GM18508 (cell line): ENCODE measurements at regions not wholly inside any gene's neighbourhood (a gene's known extent, or its start where the extent isn't known, plus 50 kb on each side); places are given as distances from the start of the nearest gene placed in this dataset.

ENCODE experiments used
- ATAC-seq: cut with Tn5 transposase; IDR thresholded peaks from one replicate; pipeline ENCODE4 v1.9.1; 2021; ENCODE audit warnings: moderate number of reproducible peaks; ENCODE audit not compliant: insufficient read depth, unreplicated experiment

DNA sequence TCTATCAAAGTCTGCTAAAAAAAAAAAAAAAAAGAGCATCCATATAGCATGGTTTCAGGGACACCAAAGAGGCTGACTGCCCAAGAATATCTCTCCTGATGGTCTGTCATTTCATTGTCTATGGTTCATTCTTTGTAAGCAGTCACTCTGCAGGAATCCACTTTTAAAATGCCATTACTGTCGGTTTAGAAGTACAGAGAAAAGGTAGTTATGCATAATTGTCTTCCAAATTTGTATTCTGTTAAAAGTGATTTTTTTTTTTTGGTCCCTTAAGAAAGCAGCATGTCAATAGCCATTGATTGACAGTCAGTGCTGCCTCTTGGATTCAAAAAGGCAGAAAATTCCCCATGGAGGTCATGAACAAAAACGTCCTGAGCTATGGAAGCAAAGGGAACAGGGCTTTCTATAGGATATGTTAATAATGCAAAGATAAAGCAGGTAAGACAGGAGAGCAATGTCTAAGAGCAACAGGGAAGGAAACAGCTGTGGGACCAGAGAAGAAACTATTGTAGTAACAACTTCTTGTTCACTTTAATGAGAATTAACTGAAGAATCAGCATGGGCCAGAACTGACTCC, 245.8 kb downstream of the TMX3 start:
- ATAC-seq, result no peak

DNA sequence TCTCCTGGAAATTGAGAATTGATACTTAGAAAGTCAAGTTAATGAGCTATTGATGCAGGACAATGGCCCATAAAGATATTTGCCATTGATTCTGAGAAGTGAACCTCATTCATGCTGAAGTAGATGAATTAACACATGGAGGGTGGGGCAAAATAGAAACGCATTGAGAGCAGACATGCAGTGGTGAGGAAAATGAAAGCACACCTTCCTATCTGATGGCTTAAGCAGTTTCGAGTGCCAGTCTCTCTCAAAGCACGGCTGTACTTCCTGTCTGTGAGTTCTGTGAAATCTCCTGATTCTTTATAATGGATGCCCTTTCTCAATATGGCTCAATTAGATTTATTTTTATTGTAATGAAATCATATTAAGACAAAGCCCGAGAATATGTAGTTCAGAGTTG, 247.0 kb downstream of the TMX3 start:
- ATAC-seq, result no peak

DNA sequence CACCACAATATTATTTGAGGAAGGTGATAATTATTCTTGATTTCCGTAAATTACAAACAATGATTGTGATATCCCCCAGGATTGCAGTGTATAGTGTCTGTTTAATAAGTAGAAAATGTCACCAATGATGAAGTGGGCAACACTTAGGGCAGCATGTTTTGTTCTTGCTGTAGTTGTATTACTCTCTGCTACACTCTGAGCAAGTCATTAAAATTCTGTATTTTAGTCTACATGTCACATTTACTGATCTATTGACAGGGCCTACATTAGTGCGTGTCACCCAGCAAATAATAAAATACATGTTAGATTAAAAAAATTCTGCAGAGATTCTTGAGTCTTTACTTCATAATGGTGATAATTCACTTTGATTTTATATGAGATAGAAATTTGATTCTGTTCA, 247.6 kb downstream of the TMX3 start:
- no peak for ATAC-seq

DNA sequence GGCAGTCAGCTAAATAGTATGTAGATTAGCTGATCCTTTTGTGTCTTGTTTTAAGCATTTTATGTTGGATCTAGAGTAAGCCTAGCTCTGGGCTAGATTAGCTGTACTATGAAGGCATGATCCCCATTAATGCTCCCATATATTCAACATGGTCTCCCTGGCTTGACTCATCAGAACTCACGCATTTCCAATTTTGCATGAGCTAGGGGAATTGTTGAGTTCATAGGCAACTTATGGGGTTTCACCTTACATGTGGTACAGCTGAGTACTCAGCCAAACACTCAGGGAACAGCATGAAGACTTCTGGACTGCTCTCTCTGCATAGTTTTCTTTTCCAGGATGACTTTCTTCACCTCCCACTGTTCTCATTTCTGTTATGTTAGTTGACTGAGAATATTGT, 248.2 kb downstream of the TMX3 start:
- no peak for ATAC-seq

DNA sequence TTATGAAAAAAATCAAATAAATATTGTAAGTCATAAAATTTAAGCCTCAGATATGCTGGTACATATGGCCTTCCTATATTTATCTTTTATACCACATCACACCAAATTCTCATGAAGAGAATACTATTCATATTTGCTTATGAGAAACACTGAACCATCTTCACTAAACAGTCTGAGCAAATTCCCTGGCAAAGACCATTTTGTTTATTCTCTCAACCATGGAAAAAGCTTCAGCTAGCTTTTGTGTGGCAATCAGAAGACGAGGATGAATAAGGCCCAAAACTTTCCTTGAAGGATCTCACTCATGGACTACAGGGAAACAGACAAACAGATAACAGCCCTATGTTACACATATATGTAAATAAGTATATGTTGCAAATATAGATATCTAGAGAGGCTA, 252.1 kb downstream of the TMX3 start:
- ATAC-seq, result no peak

DNA sequence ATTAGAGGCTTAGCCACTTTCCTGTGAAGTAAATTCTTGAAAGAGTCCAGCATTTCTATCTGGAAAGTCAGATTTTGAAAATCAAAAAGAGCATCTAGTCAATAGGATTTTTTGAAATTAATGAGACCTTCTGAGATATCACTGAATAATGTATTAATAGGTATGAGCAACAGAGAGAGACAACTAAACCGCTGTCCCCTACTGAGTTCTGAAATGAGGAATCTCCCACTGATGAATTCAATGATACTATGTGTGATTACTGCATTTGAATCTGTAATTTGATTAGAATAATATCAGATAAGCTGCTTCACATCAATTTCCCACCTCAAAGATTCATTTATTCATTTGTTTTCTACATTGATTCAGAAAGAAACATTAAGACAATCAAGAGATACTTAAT, 252.8 kb downstream of the TMX3 start:
- ATAC-seq, result no peak

DNA sequence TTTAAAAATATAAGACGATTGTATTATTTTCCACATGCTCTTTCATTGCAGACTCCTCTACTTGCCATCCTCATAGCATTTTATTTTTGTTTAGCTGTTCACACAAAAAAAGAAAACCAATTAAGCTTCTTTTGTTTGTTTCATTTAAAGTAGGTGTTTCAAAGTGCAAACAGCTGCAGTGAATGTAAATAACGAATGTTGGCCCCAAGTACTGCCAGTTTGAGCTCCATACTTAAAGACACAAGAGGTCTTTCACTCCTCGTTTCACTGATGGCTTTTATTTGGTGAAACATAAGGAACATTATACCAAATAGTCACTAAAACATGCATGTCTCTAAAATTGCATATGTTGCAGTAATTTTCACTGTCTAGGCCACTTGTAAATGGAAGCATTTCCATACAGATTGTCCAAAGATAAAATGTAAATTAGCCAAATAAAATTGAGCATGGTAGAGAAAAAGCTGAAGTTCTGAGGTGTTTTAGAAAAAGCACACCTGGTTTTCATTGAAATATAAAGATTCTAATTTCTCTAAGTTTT, 253.4 kb downstream of the TMX3 start:
- ATAC-seq, result no peak

DNA sequence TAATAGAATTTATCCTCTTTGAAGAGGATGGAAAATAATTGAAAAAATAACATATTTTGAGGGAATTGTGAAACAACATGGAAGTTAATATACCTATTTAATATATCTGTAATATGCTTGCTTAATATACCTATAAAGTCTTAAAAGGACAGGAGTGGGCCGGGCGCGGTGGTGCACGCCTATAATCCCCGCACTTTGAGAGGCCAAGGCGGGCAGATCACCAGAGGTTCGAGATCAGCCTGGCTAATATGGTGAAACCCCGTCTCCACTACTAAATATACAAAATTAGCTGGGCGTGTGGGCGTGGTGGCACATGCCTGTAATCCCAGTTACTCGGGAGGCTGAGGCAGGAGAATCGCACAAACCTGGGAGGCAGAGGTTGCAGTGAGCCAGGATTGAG, 254.9 kb downstream of the TMX3 start:
- ATAC-seq, result no peak

DNA sequence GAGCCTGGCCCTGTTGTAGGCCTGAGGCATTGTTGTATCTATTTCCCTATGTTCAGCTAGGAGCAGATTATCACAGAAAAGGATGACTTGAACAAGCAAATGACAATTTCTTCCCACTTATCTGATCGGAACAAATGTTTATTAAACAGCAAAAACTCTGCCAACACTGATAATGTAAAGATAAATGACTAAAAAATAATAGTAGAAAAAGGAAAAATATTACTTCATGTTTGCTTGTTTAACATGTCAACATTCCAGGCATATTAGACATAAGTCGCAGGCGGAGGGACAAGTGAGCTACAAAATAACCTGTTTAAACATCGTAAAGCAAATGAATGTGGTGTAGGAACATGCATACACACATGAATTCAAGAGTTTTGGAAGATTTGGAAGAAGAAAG, 257.9 kb downstream of the TMX3 start:
- ATAC-seq, result no peak

DNA sequence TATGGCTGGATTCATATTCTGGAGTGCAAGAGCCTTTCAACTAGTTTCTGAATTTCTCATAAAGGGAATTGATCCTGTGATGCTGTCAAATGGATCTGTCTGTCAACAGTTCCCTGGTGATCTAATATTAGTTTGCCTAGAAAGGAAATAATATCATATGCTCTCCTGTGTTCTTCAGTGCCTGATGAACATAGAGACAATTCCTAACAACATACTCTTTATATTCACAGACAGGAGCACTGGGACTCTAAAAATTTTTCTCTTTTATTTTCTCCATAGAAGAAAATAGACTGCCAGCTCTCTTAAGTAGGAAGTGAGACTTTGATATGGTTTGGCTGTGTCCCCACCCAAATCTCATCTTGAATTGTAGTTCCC, 259.7 kb downstream of the TMX3 start:
- ATAC-seq, result no peak

DNA sequence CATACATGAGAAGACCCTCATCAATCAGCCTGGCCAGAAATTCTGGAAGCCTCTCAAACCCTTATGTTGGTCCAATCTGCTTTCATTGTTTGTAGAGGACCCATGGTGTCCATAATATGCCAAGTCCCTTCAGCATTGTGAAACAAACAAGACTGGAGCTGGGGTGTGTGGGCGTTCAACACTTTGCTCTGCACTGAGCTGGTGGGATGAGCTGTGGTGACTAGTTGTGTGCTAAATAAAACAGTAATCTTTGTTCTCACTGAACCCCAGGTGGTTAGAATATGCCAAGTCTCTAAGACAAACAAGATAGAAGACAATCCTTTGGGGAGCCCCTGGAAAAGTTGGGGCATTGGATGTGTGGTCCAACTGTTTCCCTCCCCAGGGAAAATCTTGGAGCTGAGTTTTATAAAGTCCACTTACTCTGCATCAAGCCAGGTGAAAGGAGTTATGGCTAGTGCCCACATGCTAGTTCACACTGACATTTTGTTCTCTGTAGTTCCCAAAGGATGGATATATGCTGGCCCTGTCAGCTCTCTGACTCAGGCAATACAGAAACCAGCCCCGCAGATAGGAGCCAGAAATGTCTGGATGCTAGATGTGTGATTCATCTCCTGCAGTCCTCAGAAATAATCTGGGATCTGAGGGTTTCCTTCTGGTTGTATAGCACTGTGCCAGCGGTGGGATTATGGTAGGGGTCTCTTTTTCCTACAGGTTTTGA, 260.2 kb downstream of the TMX3 start:
- ATAC-seq, result no peak

DNA sequence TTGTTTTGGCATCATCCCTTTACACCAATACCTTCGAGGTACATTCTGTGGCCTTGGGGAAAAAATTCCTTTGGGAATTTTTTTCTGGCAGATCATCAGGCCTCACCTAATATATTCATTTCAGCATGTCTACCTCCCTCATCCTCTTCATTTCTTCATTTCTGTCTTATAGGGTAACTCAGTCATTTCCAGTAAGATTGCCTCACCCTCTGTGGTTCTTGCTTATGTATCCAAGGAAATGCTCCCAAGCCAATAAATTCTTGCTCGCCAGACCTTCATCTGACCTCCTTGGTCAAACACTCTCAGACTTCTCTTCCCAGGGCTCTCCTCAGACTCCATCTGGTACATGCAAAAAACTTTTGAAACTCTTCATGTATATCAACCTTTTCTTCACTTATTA, 265.6 kb downstream of the TMX3 start:
- no peak for ATAC-seq

DNA sequence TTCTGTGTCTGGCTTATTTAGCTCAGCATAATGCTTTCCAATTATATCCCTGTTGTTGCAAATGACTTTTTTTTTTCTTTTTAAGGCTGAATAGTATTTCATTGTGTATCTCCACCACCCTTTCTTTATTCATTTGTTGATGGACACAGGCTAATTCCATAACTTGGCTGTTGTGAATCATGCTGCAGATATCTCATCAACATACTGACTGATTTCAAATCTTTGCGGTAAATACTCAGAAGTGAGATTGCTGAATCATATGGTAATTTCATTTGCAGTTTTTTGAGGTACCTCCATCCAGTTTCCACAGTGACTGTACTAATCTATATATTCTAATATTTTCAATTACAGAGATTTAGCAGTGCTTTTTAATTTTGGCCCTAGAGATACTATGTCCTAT, 266.2 kb downstream of the TMX3 start:
- no peak for ATAC-seq

DNA sequence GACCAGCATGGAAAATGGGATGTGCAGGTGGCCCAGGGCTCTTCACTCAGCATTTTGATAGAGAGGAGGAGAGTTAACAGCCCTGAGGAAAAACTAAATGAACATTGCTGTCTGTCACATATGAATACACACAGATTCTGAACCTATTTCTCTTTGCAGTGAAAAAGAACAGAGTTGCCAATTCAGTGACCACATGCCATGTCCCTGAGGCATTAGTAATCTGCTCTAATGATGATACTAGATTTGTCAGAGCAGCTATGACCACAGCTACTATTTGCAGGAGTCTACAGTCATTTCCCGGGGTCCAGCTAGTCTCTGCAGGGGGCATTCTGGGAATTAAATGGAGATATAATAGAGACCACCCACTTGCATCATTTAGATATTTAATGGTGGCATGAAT, 267.6 kb downstream of the TMX3 start:
- no peak for ATAC-seq

DNA sequence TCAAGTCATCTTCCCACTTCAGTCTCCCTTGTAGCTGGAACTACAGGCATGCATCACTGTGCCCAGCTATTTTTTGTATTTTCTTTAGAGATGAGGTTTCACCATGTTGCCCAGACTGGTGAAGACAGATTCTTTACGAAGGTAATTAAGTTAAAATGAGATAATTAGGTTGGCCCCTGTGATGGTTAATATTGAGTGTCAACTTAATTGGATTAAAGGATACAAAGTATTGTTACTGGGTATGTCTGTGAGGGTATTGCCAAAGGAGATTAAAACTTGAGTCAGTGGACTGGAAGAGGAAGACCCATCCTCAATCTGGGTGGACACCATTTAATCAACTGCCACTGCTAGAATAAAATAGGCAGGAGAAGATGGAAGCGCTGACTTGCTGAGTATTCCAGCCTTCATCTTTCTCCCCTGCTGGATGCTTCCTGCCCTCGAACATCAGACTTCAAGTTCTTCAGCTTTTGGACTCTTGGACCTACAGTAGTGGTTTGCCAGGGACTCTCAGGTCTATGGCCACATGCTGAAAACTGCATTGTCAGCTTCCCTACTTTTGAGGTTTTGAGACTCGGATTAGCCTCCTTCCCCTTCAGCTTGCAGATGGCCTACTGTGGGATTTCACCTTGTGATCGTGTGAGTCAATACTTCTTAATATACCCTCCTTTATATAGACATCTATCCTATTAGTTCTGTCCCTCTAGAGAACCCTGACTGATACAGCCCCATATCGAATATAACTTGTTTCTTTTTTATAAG, 269.1 kb downstream of the TMX3 start:
- ATAC-seq, result no peak

DNA sequence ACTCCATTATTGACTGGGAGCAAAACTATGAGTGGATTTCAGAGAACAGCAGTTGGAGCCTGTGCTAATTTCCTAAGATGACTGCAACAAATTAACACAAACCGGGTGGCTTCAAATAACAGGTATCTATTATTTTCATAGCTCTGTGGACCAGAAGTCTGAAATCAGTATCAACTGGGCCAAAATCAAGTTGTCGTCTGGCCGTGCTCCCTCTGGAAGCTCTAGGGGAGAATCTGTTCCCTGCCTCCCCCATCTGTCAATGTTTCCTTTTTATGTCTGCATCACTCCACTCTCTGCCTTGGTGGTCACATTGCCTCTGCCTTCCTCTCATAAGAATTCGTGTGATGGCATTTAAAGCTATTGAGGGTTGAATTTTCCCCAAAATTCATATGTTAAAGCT, 269.8 kb downstream of the TMX3 start:
- no peak for ATAC-seq

DNA sequence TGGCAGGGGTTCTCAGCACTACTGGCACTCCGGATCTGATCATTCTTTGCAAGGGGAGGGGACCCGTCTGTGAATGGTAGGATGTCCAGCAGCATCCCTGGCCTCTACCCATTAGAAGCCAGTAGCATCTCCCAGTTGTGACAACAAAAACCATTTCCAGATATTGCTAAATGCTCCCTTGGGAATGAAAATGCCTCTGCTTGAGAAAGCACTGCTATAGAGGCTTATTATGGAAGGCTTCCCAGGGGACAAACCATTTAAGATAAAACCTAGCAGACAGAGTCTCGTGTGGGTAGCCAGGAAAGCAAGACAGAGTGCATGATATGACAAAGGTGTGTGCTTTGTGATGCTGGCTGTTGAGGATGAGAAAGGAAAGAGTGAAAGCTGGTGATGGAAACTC, 273.7 kb downstream of the TMX3 start:
- ATAC-seq, result no peak

DNA sequence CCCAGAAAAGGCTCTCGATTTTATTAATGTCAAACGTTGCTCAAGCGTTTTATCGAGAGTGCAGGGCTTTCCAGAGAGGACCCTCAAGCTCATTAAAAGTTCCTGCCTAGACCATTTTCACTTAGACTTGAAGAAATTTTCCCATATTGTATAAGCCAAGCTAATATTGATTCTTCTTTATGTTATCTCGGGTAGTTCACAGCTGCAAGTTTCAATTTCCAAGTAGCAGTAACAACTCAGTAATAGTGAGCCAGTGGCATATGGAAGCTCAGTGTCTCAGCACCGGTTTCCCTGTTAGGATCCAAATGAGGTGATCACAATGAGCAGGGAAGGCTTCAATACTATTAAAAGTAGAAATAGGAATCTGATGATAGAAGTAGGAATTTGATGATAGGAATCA, 274.5 kb downstream of the TMX3 start:
- ATAC-seq, result no peak

DNA sequence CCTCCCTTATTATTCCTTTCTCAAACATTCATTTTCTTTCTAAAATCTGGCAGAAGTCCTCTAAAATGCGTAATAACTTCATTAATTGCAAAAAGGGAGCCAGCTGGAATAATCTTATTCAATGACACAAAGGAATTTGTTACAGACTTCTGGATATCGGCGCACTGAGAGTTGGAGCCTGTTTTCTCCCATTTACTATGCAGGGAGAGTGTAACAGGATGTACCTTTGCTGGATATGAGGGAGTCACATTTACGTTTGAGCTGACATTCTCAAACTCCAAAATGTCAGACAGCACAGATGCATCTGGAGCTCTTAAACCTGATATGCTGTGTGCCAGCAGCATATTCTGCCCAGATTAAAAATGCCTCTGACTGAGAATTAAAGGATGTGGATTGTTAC, 275.3 kb downstream of the TMX3 start:
- ATAC-seq, result no peak

DNA sequence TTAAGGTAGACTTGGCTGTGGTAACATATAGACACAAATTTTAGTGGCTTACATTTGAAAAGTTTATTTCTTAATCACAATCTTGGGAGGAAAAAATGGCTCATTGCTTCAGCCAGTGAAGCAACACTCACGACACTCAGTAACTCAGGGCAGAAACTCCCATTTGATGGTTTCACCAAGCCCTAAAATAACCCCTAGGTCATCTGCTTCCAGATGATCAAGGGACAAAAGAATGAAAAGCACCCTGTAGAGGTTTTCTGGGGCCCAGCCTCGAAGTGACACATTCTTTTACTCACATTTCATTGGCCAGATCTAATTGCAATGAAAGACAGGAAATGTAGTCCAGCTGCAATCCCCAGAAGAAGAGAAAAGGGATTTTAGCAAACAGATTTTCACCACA, 275.9 kb downstream of the TMX3 start:
- no peak for ATAC-seq

DNA sequence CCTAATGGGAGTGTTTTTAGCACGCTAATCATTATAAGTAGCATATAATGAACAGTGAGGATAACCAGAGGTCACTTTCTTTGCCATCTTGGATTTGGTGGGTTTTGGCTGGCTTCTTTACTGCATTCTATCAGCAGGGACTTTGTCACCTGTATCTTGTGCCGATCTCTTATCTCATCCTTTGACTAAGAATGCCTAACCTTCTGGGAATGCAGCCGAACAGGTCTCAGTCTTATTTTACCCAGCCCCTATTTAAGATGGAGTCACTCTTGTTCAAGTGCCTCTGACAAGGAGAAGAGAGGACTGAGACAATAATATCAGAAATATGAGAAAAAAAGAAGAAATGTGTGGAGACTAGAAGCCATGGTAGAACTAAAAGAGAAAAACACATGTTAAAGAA, 276.4 kb downstream of the TMX3 start:
- no peak for ATAC-seq

DNA sequence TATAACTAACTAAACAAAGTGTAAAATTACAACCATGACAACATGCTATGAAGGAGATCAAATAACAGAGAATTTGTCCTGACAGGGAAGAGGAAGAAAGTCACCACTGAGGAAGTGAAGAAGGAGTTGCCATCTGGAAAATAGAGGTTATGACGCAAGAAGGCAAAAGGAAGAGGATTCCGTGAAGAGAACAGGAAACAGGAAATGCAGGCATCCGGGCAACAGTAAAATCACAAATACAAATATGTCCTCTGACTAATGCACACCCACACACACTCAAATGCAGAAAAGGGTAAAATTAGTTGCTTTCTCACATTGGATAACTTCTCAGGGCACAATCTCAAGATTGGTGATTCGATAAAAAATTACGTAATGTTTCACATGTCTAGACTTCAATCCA, 278.4 kb downstream of the TMX3 start:
- ATAC-seq, result no peak
